Renal cortex interstitium (tissue), 11 donors: ENCODE measurements at regions not wholly inside any gene's neighbourhood (a gene's known extent, or its start where the extent isn't known, plus 50 kb on each side); places are given as distances from the start of the nearest gene placed in this dataset.
A peak's percentile ranks its signal among the peaks of the same experiment; 100 is the strongest.
"Not testable (repeated sequence)": the region's sequence is repeated elsewhere in the genome, so short reads cannot be mapped to it uniquely, and the experiment has no call there.

Source experiments
- DNase-seq, 11 donors: peaks; one replicate each; pipeline ENCODE4 v3.0.0-alpha.2; 2013; ENCODE audit warnings: low read depth in 9 of 11, low spot score in 4 of 11; ENCODE audit errors: extremely low read depth in 1 of 11

GRCh38 chr4:164617911-164618310 lies 136.0 kb upstream of the SMIM31 start:
- DNase-seq: no peak

- no peak for DNase-seq
Observed at GRCh38 chr4:164621886-164622521, 131.9 kb upstream of the SMIM31 start.

- no peak for DNase-seq
Observed at GRCh38 chr4:164623099-164623498, 130.8 kb upstream of the SMIM31 start.

DNA sequence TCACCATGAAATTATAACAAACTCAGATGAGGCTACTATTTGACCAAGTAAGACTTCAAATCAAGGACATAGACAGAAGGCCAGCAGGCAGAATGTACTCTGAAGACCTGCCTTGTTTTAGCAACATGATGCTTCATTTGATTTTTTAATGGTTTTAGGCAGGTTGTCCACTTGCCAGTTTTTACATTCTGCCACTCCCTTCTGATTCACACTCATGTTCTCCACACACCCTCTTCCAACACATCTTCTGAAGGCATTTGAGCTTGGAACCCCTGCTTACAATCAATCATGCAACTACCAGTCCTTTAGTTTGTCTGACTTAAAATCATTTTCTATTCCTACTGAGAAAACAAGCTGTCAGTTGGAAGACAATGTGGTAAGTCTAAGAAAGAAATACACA lies 114.9 kb upstream of the SMIM31 start:
- no peak for DNase-seq

- DNase-seq: no peak
Observed at GRCh38 chr4:164648151-164648848, 105.6 kb upstream of the SMIM31 start.

- no peak for DNase-seq
Observed at GRCh38 chr4:164648849-164649212, 105.1 kb upstream of the SMIM31 start.

DNA sequence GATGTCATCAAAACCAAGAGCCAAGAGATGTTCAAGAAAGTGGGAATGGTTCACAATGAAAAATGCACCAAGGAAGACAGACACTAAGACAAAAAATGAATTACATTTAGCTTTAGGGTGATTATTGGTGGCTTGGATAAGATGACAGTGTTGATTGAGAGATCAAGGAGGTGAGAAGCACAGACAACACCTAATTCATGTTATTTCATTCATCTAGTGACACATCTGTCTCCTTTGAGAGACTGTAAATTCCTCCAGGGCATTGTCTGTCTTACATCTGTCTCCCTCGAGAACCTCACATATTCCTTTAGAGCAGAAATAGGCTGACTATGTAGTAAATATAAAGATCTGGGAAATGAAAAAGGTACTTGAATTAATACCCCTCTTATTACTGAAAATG lies 94.2 kb upstream of the SMIM31 start:
- DNase-seq: no peak

- not testable (repeated sequence) for DNase-seq
Observed at GRCh38 chr4:164676152-164676551, 77.8 kb upstream of the SMIM31 start.

DNA sequence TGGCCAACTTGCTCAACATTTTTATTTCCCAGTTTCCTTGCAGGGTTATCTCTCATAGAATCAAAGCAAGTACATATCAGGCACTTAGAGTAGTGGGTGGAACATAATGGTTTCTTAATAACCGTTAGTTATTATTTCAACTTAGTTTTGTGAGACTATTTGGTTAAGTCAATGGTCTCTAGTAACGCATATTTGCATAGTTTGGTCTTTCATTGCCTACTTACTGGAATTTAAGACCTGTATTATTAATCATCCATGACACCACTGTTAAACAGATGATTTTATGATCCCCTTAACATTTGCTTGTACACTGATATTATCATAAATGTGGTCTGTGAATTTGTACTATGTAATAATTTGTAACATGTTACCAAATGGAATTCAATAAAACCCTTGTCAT lies 70.9 kb upstream of the SMIM31 start:
- no peak for DNase-seq

- DNase-seq: no peak
Observed at GRCh38 chr4:164695650-164696049, 58.3 kb upstream of the SMIM31 start.

DNA sequence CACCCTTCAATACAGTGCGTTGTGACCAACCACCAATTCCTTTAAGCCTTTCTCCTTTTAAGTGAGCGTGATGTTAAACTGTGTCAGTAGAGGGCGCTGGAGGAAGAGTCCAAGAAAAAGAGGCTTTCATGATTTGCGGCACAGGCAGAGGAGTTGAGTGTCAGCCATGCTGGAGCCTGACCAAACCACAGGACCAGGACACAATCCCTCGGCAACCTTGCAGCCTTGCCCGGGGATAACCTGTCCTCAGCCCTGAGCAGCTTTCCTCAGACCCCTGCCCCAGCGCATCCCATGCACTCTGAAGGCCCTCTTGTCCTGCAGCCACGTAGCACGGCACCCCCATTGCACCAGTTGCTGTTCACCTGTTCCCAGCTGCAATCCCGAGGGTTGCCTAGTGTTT lies 53.5 kb upstream of the SMIM31 start:
- DNase-seq: peak in 3 of 11 donors; percentile 1 to 2 (median 2)

DNA sequence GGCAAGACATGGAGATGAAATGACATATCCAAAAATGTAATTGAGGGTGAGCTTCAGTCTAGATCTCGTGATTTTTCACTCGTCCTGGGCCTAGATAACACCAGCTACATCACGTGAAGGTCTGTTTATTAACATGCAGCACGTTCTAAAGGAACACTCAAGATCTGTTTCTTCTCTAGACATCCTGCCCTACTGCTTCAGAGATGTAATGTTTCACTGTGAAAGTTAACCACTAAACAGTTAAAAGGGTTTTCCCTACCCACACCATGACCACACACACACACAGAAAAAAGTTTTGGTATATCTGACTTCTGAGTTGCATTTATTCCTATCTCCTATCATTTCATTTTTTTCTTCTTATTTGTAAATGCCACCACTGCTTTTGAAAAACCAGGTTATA lies 52.3 kb upstream of the SMIM31 start:
- no peak for DNase-seq
